Renal cortical epithelial cell (primary cell): ENCODE measurements at regions not wholly inside any gene's neighbourhood (a gene's known extent, or its start where the extent isn't known, plus 50 kb on each side); places are given as distances from the start of the nearest gene placed in this dataset.

Source experiments
- DNase-seq: peaks from one replicate; pipeline ENCODE4 v3.0.0-alpha.2; 2011; ENCODE audit warnings: low read depth

DNA sequence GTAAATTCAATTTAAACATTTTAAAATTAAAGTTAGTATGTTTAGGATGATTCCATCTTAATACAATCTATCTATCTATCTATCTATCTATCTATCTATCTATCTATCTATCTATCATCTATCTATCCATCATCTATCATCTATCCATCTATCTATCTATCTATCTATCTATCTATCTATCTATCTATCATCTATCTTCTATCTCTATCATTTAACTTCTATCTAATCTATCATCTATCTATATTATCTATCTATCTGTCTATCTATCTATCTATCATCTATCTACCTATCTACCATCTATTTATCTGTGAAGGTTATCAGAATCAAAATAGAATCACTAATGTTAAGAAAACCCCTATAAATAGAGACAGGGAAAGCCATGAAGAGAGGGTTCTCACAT lies 78.3 kb downstream of the RAMP3 start:
- no peak for DNase-seq

DNA sequence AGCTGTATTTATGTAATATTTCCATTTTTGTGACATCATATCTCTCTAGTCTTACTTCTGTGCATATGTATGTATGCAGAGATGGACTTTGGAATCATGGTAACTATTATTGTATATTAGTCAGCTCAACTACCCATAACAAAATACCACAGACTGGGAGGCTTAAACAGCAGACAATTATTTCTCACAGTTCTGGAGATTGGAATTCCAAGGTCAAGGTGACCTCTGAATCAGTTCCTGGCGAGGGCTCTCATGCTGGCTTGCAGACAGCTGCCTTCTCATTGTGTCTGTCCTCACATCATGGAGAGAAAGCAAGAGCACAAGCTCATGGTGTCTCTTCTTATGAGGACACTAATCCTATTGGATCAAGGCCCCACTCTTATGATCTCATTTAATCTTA lies 79.1 kb downstream of the RAMP3 start:
- DNase-seq: no peak

DNA sequence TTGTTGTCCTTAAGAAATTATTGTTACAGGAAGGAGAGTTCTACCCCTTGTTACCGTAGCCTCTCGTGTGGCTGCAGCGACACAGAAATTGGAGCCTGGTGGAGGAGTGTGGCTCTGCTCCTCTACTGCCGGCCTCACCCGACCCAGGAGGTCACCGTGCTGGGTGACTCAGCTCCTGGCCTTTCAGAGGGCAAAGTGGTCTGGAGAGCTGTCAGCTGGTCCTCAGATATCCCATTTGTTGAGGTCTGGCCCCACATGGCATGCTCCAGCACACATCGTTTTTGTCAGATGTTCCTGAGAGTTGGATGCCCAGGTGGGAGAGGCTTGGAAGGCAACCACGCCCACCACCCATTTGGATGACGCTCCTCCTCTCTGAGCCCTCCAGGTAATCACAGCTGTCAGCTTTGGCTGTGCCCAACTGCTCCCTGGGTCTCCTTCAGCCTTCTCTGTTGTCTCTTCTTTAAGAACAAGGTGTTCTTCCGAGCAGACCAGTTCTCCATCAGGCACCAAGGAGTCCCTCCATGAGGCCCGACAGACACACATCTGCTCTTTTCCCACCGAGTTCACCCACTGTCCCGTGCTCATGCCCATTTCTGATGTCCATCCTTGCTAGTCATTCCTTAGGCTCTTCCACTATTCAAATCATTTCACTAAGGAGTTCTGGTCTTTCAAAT lies 80.3 kb downstream of the RAMP3 start:
- no peak for DNase-seq

DNA sequence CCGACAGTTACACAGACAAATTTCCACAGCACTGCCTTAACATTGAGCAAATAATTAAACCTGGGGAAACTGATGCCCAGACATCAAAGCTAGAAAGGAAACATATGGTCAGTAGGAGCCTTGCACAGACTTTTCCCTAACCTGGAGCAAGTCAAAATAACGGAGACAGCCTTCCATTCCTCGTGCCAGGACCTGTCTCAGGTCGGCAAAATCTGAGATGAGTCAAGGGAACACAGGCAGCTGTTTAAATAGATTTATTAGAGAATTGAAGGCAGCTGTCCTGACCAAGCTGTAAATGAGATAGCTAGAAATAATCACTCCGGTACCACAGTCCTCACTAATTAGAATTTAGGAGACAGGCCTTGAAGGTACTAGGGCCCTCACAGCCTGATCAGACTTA lies 81.2 kb downstream of the RAMP3 start:
- DNase-seq: no peak

DNA sequence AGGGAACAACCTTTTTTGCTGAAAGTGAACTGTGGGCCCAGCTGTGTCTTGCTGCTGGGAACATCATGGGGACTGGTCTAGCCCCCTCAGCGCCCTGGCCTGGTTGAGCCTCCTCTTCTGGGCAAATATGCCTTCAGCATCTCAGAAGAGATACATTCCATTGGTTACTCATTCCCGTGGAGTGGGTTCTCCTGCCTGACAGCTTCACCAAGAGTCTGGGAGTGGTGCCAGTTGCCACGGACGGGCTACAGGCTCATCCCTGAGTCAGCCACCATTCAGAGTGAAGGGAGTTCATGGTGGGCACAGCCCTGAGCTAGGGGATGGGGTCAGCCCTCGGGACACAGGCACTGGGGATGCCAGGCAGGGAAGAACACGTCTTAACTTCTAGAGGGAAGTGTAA lies 81.9 kb downstream of the RAMP3 start:
- peak; percentile 10 for DNase-seq

DNA sequence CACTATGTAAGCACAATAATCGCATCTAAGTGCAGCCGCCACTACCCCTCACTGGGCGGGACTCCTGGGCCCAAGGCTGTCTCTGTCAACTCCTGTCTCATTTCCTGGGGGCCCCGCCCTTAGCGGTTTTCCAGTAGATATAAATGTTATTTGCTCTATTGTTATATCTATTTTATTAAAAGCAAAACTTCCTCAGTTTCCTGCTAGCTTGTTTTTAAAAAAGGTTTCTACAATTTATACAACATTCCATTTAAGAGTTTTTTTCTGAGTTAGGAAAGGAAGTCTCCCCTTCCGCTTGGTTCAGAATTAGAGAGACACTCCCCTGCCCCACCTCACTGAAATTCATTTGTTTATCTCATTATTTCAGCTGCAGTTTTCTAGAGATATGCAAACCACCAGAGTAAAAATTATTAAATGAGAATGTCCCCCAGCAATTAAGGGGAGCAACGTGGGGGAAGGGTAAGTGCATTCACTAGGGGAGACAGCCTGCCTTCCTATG lies 82.7 kb downstream of the RAMP3 start:
- no peak for DNase-seq

DNA sequence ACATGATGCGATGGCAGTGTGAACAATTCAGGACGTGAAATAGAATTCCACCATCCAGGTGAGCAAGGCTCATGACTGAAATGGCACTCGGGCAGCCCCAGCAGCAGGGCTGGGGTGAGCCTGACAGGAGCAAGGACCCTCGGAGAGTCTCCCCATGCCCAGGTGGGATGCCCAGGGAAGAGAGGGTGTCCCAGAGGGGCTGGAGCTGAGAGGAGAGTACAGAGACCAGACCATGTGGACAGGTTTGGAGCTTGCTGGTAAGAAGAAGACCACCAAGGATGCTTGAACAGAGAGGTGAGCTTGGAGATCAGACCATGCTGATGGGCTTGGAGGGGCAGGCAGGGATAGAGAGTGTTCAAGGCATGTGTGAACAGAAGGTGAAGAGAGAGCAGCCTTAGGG lies 83.3 kb downstream of the RAMP3 start:
- no peak for DNase-seq

DNA sequence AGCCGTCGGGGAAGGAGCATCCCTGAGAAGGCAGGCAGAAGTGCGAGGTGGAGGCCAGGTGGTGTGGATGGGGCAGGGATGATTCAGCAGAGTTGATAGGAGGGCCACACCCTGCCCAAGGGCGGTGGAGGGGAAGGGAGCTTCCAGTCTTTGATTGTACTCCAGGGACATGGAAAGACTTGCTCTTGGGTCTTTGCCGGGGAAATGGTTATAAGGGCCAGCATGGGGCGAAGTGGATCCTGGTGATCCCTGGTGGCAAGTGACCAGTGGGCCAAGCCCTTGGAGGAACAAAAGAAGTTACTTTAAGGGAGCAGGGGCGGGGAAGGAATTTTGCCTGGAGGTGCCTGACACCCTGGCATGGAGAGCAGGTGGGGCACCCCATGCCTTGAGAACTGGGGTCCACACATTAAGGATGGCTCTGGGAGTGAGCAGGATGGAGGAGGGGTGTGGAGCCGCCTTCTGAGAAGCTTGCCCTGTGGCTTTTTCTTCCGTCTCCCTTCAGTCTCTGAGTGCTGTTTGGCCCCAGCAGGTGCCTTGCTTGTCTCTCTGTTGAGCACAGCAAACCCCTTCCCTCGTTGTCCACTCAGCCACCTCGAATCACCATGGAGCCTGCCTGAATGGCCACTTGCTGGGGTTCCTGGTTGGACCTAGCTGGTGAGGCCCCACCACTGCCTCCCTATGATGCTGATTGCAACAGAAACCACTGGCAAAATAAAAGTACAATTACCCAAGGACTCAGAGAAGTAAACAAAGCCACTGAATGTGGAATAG lies 83.9 kb downstream of the RAMP3 start:
- no peak for DNase-seq

DNA sequence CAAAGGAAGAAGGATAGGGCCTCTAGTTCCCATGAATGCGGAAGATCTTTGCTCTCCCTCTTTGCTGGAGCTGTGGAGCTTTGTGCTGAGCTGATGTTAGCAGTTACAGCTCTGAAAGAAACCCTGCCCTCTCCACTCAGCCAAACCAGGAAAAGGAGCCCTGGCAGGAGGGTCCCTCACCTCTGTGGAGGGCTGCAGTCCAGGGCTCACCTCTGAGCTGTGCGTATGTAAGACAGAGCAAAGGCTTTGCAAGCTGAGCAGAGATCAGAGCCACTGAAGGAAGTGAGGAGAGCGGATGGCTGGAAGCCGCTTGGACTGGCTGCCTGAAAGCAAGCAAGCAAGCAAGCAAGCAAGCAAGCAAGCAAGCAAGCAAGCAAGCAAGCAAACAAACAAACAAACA lies 84.7 kb downstream of the RAMP3 start:
- DNase-seq: no peak

DNA sequence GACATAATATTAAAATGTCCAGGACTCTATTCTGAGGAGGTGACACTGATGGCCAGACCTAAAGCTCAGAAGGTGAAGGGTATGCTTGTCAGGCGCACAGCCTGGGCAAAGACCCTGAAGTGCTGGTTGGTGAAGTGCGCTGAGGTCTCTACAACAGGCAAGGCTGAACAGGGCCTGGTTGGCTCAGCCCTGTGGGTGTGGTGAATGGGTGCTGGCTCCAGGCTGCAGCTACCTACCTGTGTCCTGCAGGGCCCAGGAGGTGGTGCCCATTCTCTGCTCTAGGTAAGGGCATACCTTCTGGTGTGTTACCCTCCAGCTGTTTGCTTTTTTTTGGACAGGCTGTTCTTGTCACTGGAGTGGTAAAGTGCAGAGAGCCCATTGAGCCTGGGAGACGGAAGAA lies 85.1 kb downstream of the RAMP3 start:
- no peak for DNase-seq

DNA sequence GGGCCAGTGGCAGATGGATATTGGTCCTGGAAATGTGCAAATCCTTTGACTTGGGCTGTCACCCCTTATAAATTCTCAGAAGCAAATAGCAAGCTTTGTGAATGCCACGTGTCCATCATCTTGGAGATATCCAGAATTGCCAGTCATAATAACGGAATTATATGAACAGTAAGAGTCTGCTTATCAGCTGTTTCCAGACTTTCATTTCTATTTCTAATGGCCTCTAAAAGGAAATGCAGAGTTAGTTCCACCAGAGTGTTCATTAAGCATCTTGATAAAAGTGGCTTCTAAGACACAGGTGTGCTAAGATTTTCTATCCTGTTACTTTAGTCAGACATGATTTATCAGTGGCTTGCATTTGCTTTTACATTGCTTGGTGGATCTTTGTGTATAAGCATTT lies 87.4 kb downstream of the RAMP3 start:
- DNase-seq: no peak

DNA sequence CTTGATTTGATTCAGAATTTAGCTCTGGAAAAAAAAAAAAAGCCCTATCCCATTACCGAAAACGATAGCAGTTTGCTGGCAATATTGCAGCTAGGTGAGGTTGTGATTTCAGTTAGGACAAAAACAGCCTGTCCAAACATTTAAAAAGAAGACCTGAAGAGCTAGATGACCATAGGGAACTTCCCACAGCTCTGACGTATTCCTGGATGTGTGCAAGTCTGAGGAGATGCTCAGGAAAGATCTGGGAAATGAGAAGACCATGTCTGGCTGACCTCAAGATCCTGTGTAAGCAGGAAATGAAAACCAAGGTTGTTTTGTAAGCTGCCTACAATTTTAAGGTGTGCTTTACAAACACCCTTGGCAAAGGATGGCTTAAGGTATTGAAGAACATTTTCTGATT lies 88.7 kb downstream of the RAMP3 start:
- no peak for DNase-seq

DNA sequence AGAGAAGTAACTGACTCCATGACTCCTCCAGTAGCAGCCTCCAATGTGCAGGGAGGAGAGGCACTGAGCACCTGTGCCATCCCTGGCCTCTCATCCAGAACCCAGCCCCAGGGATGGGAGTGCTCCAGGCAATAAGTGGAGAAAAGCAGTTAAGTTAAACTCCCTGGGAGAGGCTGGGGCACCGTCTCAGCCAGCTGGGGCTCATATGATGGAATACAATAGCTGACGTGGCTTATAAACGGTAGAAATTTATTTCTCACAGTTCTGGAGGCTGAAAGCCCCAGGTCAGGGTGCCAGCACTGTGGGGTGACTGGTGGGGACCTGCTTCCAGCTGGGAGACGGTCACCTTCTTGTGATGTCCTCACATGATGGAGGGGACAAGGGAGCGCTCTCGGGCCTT lies 94.7 kb downstream of the RAMP3 start:
- no peak for DNase-seq

DNA sequence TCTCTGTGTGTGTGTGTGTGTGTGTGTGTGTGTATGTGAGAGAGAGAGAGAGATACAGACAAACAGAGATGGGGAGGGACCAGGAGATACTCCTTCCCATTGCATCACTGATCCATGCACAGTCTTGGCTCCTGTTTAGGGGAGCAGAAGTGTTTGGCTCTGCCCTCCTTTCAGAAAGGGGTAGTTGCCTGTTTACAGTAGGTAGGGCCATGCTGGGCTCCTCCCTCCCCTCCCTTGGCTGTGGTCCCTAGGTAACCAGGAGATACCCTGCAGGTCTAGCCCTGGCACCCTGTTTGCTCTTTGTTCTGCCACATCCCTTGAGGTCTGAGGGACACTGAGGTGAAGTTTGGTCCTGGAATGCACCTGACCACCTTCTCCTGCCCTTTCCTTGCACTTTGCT lies 95.3 kb downstream of the RAMP3 start:
- no peak for DNase-seq

DNA sequence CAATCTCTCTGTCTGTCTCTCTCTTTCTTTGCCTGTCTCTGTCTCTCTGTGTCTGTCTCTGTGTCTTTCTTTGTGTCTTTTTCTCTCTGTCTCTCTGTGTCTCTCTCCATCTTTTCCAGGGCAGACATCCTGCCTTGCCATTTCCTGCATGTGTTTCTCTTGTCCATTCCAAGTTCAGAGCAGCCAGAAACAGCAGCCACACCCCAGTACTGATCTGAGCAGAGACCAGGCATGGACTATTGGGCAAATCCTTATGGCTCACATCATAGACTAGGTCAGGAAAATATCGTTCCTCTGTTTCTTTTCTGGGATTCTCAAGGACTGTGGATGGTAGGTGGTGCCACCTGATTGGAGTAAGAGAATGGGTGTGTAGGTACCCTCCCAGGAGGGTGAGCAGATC lies 95.8 kb downstream of the RAMP3 start:
- no peak for DNase-seq

DNA sequence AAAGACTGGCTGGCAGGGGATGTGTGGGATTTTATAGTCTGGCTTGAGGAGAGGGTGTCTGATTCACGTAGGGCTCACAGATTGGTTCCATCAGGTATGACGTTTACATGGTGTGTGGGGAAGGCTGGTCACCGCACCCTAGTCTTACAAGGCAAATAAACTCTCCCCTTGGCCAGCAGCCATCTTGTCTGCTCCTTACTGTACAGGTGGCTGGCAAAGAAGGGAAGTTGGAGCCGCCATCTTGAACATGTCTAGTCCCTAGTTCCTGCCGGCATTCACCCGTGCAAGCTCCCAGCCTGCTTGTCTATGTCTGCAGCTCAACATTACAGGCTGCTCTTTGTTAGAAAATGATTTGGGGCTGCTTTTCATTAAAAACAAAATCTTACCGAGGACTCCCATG lies 97.6 kb downstream of the RAMP3 start:
- DNase-seq: no peak

DNA sequence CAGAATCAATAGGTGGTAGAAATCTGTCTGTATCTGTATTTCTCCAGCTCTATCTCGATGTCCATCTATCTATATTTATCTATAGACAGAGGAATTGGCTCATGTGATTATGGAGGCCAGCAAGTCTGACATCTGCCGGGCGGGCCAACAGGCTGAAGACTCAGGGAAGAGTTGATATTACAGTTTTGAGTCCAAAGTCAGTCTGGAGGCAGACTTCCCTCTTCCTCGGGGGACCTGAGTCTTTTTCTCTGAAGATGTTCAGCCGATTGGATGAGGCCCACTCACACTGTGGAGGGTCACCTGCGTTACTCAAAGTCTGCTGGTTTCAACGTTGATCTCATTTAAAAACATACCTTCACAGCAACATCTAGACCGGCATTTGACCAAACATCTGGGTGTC lies 98.7 kb downstream of the RAMP3 start:
- no peak for DNase-seq

DNA sequence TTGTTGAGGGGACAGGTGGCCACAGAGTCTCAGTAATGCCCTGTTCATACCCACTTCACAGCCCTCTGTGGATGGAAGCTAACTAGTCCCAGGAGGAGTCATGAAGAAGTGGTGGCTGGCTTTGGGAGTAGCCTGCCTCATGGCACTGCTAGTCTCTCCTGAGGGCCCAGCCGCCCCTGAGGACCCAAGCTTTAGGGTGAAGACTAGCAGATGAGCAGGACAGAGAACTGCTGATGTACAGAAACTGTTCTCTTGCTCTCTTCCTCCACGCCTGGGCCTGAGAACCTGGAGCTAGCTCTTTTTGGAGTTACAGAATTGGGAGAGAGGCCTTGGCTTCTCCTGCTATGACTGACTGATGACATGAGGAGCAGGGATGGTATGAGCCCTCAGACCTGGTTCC lies 99.2 kb downstream of the RAMP3 start:
- no peak for DNase-seq

DNA sequence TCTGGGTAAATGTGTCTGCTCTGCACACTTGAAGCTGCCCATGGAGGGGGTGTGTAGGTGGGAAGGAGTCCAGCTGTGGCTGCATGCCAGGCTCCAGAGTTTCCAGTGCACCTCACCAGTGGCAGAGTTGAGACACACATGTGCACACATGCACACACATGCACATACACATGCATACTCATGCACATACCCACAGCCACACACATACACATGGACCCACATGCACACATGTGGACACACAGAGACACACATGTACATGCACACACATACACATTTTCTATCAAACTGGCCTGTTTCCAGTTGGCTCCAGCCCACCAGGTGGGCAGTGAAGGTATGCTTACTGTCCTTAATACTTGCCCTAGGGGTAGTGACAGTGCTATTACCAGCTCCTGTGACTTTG lies 99.7 kb downstream of the RAMP3 start:
- no peak for DNase-seq

DNA sequence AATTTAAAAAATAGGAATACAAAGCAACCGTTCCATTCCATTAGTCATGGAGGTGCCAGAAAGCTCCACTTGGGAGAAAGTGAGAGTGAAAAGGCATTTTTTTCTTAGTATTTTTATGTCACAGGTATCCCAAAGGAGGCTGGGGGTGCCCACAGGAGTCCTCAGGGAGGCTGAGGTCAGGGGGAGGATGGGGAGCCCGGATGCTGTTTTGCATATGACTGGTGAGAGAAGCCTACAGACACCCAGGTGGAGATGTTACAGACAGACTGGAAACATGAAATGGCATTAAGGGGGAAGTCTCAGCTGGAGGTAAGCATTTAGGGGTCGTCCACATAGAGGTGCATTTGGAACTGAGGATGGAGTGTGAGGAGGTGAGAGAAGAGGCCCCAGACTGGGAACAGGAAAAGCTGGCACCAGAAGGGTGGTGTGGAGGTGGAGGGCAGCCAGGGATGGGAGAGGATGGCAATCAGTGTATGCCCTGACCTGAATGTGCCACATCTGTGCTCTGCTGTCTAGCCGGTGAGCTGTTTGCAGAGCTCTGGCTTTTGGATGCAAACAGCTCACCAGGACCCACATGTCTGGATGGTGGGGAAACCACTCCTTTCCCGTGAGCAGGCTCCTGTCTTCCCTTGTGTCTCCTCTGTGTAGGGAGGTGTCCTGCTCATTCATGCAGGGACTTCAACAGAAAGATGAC lies 101.1 kb downstream of the RAMP3 start:
- no peak for DNase-seq

DNA sequence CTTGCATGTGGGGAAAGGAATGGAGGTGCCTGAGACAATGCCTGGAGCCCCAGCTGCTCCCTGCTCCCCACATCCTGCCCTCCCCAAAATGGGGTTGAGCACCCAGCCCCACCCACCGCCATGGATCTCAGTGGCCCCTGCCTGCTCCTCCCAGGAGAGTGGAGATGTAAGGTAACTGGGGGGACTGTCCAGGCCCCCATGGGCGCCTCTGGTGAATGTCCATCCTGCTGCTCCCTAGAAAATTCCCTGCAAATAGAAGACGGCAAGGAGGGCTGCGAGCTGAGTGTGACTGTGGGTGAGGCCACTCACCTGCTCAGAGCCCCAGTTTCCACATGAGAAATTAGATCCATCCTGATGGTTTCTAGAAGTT lies 101.6 kb downstream of the RAMP3 start:
- DNase-seq: no peak

DNA sequence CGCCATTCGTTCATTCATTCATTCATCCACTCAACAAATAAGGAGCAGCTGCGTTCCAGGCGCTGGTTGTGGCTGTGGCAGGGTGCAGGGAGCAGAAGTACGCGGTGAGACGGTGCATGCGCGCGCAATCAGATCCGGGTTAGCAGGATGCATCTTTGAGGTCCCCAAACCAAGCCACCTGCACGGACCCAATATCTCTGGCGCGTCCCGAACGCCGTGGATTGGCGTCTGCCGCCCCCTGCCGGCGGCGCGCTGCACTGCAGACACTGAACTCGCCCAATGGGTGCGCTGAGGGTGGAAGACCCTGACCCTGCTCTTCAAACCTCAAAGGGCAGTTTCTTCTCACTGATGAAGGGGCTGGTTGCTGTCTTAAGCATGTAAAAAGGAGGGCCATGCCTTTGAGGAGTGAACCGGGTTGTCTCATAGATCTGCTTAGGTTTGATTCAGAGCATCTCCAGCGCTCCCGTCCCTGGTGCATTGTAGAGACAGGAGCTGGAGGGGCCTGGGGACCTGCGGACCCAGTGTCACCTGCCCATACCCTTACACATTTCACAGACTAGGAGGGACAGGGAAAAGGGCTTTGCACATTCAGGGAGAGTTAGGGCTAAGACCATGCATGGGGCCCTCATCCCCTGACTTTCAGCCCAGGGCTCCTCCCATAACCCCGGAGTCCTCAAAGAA lies 102.5 kb downstream of the RAMP3 start:
- DNase-seq: no peak

DNA sequence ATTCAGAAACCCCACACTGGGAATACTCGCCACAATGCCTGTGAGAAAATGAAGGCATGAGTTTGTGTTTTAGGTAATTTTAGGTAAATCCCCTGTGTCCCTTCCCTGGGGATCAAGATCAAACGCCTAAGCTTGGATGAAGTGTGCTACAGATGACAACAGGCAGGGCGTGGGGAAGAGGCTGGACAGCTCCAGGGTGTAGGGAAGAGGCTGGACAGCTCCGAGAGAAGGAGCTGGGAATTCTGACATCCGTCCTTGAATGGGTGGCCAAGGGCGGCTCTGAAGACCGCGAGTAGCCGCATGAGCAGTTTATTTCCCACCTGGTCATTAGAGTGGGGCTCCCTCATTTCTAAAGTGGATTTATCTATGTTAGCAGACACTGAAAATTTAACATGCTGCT lies 109.7 kb downstream of the RAMP3 start:
- DNase-seq: peak; percentile 1
